Glomerular endothelial cell (primary cell): ENCODE measurements at regions not wholly inside any gene's neighbourhood (a gene's known extent, or its start where the extent isn't known, plus 50 kb on each side); places are given as distances from the start of the nearest gene placed in this dataset.
"Not testable (repeated sequence)": the region's sequence is repeated elsewhere in the genome, so short reads cannot be mapped to it uniquely, and the experiment has no call there.

Experiments
- DNase-seq: peaks from one replicate; pipeline ENCODE4 v3.0.0-alpha.2; 2011; ENCODE audit warnings: low read depth, low spot score; ENCODE audit errors: extremely low read depth

DNA sequence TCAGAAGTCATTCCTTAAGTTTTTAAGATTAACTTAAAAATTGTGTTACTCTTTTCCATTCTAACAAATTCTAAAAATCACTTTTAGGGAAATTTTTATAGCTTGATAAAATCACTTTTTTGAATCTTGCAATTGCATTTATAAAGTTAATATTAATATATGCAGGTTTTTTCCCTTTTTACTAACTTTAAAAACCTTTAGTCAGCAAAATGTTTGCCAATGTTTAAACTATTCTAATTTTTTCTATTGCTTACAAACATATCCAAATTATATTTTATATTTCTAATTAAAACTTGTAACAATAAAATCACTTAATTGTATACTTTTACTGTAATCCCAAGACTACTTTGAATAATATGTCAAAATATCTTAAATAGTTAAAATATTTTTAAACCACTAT is 839.4 kb downstream of the TBL1XR1 start:
- DNase-seq: no peak

DNA sequence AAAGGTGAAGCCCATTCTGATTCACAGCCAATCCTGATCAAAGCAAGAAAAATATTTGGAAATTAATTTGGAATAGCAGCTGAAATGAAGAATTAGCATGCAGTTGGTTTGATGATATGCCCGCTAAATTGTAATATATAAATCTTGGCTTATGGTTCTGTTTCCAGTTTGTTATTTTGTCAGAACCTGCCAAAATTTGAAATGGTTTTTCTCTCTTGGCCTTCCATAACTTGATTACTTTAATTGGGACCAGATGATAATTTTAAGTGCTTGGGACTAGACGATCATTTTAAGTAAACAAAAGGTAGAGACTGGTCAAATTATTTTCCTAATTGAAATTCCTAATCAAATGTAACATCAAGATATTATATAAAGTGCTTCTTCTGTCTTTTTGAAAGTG is 842.4 kb downstream of the TBL1XR1 start:
- no peak for DNase-seq

DNA sequence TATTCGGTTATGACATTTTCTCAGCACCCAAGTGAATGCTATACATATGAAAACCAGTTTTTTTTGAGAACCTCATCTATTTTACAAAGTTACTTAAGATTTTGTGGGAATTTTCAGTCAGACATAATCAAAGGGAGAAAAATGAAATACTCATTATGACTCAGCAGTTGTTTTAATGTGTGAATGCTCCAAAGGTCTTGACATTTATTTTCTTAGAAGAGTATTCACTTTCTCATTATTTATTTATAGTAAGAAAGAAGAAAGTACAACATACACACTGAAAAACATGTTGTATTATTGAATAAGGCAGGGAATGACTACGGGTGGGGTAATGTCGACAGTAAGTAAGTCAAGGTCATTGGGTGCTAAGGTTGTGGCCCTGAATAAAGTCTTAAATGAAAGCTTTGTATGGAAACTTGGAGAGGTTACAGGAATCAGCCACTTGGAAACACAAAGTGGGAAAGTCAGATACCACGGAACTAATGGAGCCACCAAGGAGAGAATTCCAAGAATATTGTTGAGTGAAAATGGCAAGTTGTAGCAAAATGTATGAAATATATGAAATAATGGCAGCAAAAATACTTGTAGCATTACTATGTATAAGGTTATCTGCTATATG is 844.5 kb downstream of the TBL1XR1 start:
- DNase-seq: no peak

DNA sequence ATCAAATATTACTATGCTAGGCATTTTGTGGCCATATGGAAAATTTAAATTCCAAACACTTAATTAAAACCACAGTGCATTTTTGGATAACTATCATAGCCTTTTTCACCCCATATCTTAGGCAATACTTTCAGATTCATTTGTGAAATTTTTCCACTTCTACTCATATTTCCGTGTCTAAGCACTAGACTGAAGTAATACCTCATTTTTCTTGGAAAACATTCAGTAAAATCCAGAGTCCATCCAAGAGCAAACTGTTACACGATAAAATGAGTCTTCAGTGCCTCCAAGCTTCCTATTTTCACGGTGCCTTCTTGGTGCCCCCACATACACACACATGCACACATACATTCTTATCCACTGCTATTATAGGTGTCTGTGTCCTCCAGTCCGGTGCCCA is 845.9 kb downstream of the TBL1XR1 start:
- no peak for DNase-seq

DNA sequence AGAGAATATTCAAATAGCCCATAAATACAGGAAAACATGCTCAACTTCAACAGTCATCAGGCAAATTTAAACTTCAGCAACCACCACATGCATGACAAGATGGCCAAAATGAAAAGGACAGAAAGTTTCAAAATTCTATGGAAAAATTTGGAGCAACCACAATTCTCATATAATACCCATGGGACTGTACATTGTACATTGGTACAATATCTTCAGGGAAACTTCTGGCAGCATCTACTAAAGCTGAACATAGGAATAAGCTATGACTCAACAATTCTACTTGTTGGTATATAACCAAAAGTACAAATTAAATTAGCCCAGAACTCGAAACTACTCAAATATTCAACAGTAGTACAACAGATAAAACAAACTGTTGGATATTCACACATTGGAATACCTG is 847.6 kb downstream of the TBL1XR1 start:
- no peak for DNase-seq

DNA sequence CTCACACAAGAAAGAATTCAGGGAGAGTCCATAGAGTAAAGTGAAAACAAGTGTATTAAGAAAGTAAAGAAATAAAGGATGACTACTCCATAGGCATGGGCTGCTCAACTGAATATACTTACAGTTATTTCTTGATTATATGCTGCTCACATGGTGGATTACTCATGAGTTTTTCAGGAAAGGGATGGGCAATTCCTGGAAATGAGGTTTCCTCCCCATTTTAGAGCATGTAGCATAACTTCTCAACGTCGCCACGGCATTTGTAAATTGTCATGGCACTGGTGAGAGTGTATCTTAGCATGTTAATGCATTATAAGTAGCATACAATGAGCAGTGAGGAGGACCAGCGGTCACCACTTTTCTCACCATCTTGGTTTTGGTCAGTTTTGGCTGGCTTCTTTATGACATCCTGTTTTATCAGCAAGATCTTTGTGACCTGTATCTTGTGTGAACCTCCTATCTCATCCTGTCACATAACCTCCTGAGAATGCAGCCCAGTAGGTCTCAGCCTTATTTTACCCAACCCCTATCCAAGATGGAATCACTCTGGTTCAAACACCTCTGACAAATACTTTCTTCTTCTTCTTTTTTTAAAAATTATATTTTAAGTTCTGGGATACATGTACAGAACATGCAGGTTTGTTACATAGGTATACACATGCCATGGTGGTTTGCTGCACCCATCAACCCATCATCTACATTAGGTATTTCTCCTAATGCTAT is 849.7 kb downstream of the TBL1XR1 start:
- DNase-seq: no peak

DNA sequence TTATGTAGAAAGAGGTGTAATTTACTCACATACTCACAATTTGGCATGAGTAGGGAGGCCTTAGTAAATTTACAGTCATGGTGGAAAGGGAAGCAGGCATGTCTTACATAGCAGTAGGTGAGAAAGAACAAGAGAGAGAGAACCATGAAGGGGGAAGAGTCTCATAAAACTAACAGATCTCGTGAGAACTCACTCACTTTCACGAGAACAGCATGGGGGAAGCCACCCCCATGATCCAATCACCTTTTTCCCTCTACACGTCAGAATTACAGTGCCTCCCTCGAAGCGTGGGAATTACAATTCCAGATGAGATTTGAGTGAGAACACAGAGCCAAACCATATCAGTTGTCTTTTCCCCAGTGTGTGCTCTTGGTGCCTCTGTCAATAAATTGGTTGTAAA is 855.3 kb downstream of the TBL1XR1 start:
- DNase-seq: no peak

DNA sequence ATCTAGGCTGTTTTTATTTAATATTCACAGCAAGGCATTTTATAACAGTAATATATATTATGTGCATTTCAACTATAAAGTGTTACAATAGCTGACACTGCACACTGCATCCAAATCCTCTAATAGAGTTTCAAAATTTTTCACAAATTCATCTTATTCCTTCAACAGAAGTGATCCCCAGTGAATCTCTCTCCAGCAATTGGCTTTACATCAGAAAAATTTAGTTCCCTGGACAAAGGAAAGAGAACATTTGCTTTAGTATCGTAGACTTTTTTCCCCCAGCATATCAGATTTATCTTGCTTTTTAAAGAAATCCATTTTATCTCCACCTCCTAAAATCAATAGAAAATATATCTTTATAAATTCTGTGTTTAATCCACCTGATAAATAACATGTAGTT is 868.6 kb downstream of the TBL1XR1 start:
- no peak for DNase-seq

DNA sequence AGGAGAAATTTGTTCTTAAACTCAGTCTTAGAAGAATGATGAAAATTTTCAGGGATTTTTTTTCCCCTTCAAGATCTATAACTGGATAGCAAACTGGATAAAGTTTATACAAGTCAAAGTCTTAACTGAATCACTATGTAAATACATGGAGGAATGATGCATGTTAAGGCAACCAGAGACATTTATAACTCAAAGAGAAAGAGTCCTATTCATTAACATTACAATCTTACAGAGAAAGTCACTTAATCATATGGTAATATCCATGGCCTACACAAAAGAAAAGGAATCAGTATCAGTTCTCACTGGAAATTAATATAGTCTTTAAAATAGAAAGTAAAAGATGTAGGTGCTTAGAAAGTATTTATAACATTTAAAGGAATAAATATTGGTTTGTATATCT is 869.1 kb downstream of the TBL1XR1 start:
- DNase-seq: no peak

DNA sequence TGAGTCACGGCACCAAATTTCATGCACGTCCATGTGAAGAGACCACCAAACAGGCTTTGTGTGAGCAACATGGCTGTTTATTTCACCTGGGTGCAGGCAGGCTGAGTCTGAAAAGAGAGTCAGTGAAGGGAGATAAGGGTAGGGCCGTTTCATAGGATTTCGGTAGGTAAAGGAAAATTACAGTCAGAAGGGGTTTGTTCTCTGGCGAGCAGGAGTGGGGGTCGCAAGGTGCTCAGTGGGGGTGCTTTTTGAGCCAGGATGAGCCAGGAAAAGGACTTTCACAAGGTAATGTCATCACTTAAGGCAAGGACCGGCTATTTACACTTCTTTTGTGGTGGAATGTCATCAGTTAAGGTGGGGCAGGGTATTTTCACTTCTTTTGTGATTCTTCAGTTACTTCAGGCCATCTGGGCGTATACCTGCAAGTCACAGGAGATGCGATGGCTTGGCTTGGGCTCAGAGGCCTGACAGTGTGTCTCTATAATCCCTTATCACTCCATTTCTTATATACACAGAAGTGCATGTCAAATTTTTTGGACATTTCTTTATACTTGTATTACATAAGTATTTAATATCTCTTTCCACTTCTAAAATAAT is 870.3 kb downstream of the TBL1XR1 start:
- DNase-seq: not testable (repeated sequence)

DNA sequence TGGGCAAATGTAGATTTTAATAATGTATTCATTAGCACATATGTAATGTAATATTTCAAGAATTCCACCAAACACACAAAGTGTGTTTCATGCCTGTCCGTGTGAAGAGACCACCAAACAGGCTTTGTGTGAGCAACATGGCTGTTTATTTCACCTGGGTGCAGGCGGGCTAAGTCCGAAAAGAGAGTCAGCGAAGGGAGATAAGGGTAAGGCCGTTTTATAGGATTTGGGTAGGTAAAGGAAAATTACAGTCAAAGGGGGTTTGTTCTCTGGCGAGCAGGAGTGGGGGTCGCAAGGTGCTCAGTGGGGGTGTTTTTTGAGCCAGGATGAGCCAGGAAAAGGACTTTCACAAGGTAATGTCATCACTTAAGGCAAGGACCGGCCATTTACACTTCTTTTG is 875.8 kb downstream of the TBL1XR1 start:
- not testable (repeated sequence) for DNase-seq

DNA sequence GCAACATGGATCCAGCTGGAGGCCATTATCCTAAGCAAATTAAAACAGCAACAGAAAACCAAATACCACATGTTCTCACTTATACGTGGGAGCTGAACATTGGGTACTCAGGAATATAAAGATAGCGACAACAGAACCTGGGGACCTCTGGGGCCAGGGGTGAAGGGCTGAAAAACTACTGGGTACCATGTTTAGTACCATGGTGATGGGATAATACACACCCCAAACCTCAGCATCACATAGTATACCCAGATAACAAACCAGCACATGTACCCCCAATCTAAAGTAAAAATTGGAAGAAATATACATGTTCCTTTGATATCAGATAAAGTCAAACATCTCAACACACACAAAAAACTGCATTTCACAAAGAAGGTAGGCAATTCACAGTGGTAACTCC is 876.2 kb downstream of the TBL1XR1 start:
- no peak for DNase-seq

DNA sequence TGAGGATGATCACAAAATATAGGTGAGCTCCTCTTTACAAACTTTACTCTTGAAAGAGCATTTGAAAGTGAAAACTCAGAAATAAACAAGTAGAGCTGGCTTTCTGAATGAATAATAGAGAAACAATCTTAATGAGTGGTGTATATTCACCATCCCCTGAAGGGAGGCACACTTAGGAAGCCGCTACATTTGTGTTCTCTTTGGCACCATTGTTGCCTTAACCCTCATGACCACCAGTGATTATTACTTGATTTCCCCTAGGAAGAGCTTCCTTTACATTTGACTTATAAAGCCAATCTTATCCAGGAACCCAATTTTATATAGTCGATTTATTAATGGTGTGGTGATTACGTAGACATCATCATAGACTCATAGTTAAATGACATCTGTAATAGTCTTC is 883.9 kb downstream of the TBL1XR1 start:
- no peak for DNase-seq

DNA sequence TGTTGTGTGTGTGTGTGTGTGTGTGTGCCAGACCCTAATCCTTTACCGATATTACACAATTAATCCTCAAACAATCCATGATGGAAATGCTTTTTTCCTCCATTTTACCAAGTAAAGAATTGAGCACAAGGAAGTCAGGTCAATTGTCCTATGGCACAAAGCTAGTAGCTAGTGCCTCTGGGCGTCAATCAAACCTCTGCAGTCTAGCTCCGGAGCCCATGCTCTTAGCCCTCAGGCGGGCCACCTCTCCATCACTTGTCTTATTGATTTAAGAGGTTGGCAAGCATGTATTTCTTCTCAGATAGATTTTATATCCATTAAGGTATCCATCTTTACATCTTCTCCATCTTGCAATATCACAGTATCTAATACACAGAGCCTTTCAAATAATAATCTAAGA is 886.6 kb downstream of the TBL1XR1 start:
- no peak for DNase-seq

DNA sequence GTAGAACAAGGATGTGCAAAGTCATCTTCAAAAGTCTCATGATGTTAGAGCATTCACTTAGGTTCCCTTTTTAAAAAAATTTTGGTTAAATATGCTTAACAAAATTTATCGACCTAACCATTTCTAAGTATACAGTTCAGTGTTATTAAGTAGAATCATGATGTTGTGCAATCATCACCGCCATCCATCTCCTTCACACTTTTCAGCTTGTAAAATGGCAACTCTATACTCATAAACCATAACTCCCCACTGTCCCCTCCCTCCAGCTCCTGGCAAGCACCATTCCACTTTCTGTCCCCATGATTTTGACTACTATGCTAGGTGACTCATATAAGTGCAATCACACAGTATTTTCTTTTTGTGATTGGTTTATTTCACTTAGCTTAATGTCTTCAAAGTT is 895.0 kb downstream of the TBL1XR1 start:
- no peak for DNase-seq

DNA sequence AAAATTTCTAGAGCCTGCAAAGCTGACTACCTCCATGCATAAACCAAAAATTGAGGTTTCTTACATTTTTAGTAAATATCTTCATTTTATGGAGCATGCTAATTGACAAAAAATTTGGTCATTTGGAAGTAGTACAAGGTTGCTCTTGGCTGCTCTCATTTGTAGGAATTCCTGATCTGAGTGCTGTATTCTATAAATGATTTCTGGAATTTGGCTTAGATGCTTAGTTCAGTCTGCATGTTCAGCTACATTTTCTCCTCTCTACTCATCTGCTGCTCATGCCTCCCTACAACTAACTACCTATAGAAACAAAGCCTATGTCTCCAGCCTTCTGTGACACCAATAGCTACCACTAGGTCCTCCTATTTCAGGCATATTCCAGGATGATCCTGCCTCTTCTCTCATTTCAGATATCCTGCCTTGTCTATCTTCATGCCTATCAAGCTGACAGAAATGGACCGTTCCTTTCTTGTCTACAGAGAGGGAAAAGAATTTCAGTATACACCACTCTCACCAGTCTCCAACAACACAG is 901.1 kb downstream of the TBL1XR1 start:
- DNase-seq: no peak

DNA sequence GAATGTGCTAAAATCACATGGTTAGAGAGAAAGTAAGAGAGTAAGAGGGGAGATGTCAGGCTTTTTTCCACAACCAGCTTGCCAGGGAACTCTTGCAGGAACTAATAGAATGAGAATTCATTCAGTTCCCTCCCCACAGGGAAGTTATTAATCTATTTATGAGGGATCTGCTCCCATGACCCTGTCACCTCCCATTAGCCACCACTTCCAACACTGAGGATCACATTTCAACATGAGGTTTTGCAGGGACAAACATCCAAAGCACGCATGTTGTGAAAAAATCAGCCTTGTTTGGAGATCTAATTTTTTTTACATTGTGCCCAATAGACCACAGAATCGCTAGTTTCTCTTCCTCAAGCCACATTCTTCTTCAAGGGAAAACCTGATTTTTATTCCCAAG is 904.0 kb downstream of the TBL1XR1 start:
- no peak for DNase-seq

DNA sequence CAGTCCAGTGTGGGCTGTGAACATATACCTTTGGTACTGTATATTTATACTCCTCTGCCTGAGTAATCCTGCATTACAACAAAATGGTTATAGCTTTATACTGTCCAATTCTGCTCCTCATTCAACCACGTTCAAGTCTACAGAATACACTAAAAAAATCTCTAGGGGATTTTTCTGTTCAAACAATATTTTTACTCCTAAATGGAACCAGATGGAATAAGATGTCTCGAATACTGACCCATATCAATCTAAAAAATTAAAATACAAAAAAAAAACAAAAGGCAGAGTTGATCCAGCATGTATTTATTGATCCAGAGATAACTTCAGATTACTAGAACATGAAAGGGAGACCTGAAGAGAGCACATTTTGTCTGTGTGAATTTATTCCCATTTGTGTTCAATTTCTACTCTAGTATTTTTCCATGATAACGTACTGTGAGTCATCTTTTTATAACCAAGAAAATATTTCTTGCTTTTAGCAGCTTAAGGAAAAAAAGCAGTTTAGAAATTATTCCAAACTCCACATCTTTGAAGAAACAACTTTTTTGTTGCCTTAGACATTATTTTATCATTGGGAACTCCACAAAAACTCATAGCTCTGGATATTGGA is 910.7 kb downstream of the TBL1XR1 start:
- DNase-seq: no peak

DNA sequence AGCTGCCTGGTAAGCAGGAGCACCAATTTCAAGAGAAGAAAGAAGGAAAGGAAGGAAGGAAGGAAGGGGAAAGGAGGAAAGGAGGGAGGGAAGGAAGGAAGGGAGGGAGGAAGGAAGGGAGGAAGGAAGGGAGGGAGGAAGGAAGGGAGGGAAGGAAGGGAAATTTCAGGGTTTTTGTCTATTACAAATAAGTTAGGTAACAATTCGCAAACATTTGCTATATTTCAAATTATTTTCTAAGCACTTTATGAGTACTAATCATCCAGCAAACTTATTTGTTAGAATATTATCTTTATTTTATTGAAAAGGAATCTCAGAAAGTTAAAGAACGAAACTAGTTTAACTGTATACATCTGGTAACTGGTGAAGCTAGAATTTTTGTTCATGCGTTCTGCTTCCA is 921.7 kb downstream of the TBL1XR1 start:
- DNase-seq: no peak

DNA sequence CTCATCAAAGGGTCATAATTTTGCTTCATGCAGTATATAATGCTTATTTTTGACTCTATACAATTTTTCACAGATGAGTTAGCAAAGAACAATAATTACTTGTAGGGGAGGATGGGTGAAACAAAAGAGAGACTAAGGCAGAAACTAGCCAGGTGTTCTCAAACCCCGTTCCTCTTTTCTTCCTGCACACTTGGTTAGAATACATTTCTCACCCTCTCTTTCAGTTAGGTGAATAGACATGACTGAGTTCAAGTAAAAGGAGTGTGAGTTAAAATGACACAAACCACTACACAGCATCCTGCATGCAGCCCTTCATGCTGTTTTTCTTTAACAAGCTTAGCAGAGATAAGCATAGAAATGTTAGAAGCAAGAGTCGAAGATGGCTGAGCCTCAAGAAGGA is 922.2 kb downstream of the TBL1XR1 start:
- no peak for DNase-seq

DNA sequence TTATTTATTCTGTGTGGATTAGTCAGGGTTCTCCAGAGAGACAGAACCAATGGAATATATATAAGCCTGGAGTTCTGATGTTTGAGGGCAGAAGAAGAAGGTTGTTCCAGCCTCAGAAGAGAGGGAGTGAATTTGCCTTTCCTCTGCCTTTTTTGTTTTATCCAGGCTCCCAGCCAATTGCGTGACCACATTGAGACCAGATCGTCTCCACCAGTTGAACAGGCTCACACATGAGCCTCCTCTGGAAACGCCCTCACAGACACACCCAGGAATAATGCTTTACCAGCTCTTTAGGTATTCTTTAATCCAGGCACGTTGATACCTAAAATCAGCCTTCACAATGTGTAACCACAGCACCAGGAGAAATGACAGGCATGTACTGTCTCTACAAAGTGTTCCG is 923.1 kb downstream of the TBL1XR1 start:
- no peak for DNase-seq

DNA sequence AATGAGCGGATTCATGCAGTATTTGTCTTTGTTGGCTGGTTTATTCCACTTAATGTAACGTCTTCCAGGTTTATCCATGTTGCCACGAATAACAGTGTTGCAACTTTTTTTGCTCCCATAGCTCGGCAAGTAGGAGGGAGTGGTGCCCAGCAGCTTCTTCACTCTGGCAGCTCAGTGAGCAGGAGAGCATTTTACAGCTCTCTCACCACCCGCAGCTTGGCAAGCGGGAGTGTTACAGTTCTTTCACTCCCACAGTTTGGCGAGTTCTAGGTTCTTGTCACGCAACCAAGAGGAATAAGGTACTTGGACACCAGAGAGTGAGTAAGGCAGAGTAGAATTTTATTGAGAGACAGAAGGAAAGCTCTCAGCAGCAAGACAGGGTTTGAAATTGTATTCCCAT is 935.2 kb downstream of the TBL1XR1 start:
- DNase-seq: no peak
